SU-DHL-6 (cell line): ENCODE measurements at regions not wholly inside any gene's neighbourhood (a gene's known extent, or its start where the extent isn't known, plus 50 kb on each side); places are given as distances from the start of the nearest gene placed in this dataset.

Experiments used
- H2AFZ ChIP-seq: fragments of 200-600 bp; sonication (generic); 2 replicates; pipeline ENCODE4 v1.6.1; 2014; ENCODE audit warnings: low read depth, mild to moderate bottlenecking, moderate library complexity, mixed read lengths, antibody characterized with exemption, low read length; ENCODE audit not compliant: severe bottlenecking
- H3F3A ChIP-seq: fragments of 200-600 bp; shearing (Covaris generic); 2 replicates; pipeline ENCODE4 v1.6.0; 2016; ENCODE audit warnings: antibody characterized with exemption, mild to moderate bottlenecking; ENCODE audit not compliant: insufficient read depth
- H3K27ac ChIP-seq: fragments of 200-600 bp; sonication (generic); 2 replicates; pipeline ENCODE4 v1.5.1; 2016; ENCODE audit warnings: low read depth, mild to moderate bottlenecking, low read length, moderate library complexity, mixed read lengths
- H3K27me3 ChIP-seq: fragments of 200-600 bp; sonication (generic), shearing (Covaris generic); 2 replicates; pipeline ENCODE4 v1.6.0; 2014; ENCODE audit warnings: mild to moderate bottlenecking, low read length
- H3K36me3 ChIP-seq: fragments of 200-600 bp; sonication (generic); 2 replicates; pipeline ENCODE4 v1.6.1; 2014; ENCODE audit warnings: mild to moderate bottlenecking, low read length, mixed read lengths
- H3K4me2 ChIP-seq: fragments of 300-600, 200-600 bp; shearing (Covaris generic), sonication (generic); 2 replicates; pipeline ENCODE4 v1.6.0; 2014; ENCODE audit warnings: low read length, low read depth, mild to moderate bottlenecking; ENCODE audit not compliant: poor library complexity, severe bottlenecking
- H3K4me3 ChIP-seq: fragments of 200-600 bp; sonication (generic); 2 replicates; pipeline ENCODE4 v1.5.1; 2014; ENCODE audit warnings: antibody characterized with exemption, low read length, mild to moderate bottlenecking, mixed read lengths; ENCODE audit not compliant: insufficient read depth, poor library complexity, severe bottlenecking
- H3K79me2 ChIP-seq: fragments of 200-600 bp; sonication (generic); 2 replicates; pipeline ENCODE4 v1.6.1; 2014; ENCODE audit warnings: mild to moderate bottlenecking, low read length, moderate library complexity; ENCODE audit not compliant: insufficient read depth
- H3K9ac ChIP-seq: fragments of 200-600 bp; sonication (generic); 2 replicates; pipeline ENCODE4 v1.7.0; 2014; ENCODE audit warnings: mild to moderate bottlenecking, low read length
- H3K9me2 ChIP-seq: fragments of 200-600 bp; sonication (generic); replicated peaks from 2 replicates; pipeline ENCODE4 v1.6.1; 2014; ENCODE audit warnings: low read length; ENCODE audit not compliant: insufficient read depth
- H3K9me3 ChIP-seq: fragments of 200-600 bp; sonication (generic); 2 replicates; pipeline ENCODE4 v1.6.1; 2014; ENCODE audit warnings: low read length, mixed read lengths; ENCODE audit not compliant: insufficient read depth
- H4K20me1 ChIP-seq: fragments of 200-600 bp; sonication (generic); 2 replicates; pipeline ENCODE4 v1.6.1; 2014; ENCODE audit warnings: low read depth, mild to moderate bottlenecking, antibody characterized with exemption, low read length, moderate library complexity, mixed read lengths
- CTCF ChIP-seq: fragments of 200-600 bp; sonication (generic); IDR thresholded peaks from one replicate; pipeline ENCODE4 v1.5.1; 2017; ENCODE audit warnings: antibody characterized with exemption, mild to moderate bottlenecking, low read length, moderate library complexity; ENCODE audit not compliant: insufficient read depth, poor library complexity, severe bottlenecking
- EZH2phosphoT487 ChIP-seq: fragments of 200-600 bp; sonication (generic), shearing (Covaris generic); conservative IDR thresholded peaks from 2 replicates; pipeline ENCODE4 v1.6.1; 2018; ENCODE audit warnings: mild to moderate bottlenecking, antibody characterized with exemption, low read length, moderate library complexity, mixed read lengths

- Histone ChIP-seq H3K36me3 (no peaks in the 10 kb centered on the region), H3K9me2 (no peaks in the 10 kb centered on the region), H3K4me2 (no peak overlapping the region), H3F3A (no peaks in the 10 kb centered on the region), H3K79me2 (no peaks in the 10 kb centered on the region), H2AFZ (no peak overlapping the region), H3K27me3 (no peaks in the 10 kb centered on the region), H3K9ac (no peak overlapping the region), H4K20me1 (no peaks in the 10 kb centered on the region), H3K4me3 (no peak overlapping the region), H3K9me3 (no peaks in the 10 kb centered on the region), H3K27ac (no peak overlapping the region)
- no peak for TF ChIP-seq CTCF
- TF ChIP-seq EZH2phosphoT487, result no peak
Observed at GRCh38 chr3:182185313-182185712, 473.6 kb downstream of the SOX2 start.

- H3K4me3 ChIP-seq, result no peak overlapping the region
- H2AFZ ChIP-seq, result no peak overlapping the region
- no peak overlapping the region for H3K9ac ChIP-seq
- no peaks in the 10 kb centered on the region for H3K36me3 ChIP-seq
- H3K79me2 ChIP-seq, result no peaks in the 10 kb centered on the region
- H3K4me2 ChIP-seq, result no peak overlapping the region
- no peaks in the 10 kb centered on the region for H3K9me3 ChIP-seq
- no peak for TF ChIP-seq CTCF
- no peak for TF ChIP-seq EZH2phosphoT487
- H4K20me1 ChIP-seq, result no peaks in the 10 kb centered on the region
- H3F3A ChIP-seq, result no peaks in the 10 kb centered on the region
- no peaks in the 10 kb centered on the region for H3K27me3 ChIP-seq
- no peak overlapping the region for H3K27ac ChIP-seq
- no peaks in the 10 kb centered on the region for H3K9me2 ChIP-seq
Observed at GRCh38 chr3:182190056-182190455, 478.3 kb downstream of the SOX2 start.

- Histone ChIP-seq H3K4me2 (no peak overlapping the region), H2AFZ (no peak overlapping the region), H3K79me2 (no peaks in the 10 kb centered on the region), H3K36me3 (no peaks in the 10 kb centered on the region), H3F3A (no peaks in the 10 kb centered on the region), H3K9me3 (no peaks in the 10 kb centered on the region), H3K4me3 (no peak overlapping the region), H4K20me1 (no peaks in the 10 kb centered on the region), H3K9ac (no peak overlapping the region), H3K27me3 (no peaks in the 10 kb centered on the region), H3K9me2 (no peaks in the 10 kb centered on the region), H3K27ac (no peak overlapping the region)
- TF ChIP-seq CTCF, result no peak
- TF ChIP-seq EZH2phosphoT487, result no peak
Observed at GRCh38 chr3:182198345-182198744, 486.6 kb downstream of the SOX2 start.
